ENCODE measurements at regions not wholly inside any gene's neighbourhood (a gene's known extent, or its start where the extent isn't known, plus 50 kb on each side); places are given as distances from the start of the nearest gene placed in this dataset.

GRCh38 chr12:19964549-19964948 lies 403.8 kb upstream of the PDE3A start:
- no peak for TF ChIP-seq CTCF (IDR thresholded peaks at IDR 0.05)
- TF ChIP-seq POLR2AphosphoS5 (IDR thresholded peaks at IDR 0.05; ENCODE audit: low read depth, low read length) = no peak
- no peak for TF ChIP-seq SIN3A (IDR thresholded peaks at IDR 0.05; ENCODE audit: borderline replicate concordance, insufficient read depth, low read depth, low read length)
- no peak for TF ChIP-seq TCF7L2 (IDR thresholded peaks at IDR 0.05; ENCODE audit: low read depth, low read length)
